ENCODE measurements at regions not wholly inside any gene's neighbourhood (a gene's known extent, or its start where the extent isn't known, plus 50 kb on each side); places are given as distances from the start of the nearest gene placed in this dataset.

DNA sequence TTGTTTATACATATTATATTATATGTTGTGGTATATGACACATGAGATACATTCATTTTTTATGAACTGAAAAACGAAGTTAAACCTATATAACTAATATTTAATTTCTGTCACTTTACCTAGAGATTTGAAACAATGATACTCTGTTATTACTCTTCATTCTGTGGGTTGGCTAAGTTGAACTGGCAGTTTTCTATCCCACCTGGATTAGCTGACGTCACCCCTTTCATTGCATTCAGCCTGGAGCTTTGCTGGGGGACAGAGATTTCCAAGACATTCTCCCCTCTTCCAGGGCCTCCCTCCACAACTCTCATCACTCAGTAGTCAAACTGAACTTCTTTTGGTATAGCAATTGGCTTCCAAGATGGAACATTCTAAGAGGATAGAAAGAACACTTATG is 309.2 kb upstream of the SATB1 start:
- no peak overlapping the region for H3K4me3 ChIP-seq (ENCODE audit: low read depth, low read length)
- DNase-seq (ENCODE audit: low read depth), result no peak
- TF ChIP-seq CTCF (IDR thresholded peaks at IDR 0.05; ENCODE audit: low read depth, low read length) (no peak), MYC (IDR thresholded peaks at IDR 0.05; ENCODE audit: low read depth, low read length) (no peak), POLR2A (IDR thresholded peaks at IDR 0.05; ENCODE audit: extremely low read depth, insufficient read length) (no peak)
- TF ChIP-seq, protein P1, sequence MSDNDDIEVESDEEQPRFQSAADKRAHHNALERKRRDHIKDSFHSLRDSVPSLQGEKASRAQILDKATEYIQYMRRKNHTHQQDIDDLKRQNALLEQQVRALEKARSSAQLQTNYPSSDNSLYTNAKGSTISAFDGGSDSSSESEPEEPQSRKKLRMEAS (IDR thresholded peaks at IDR 0.05; ENCODE audit: low read depth, low read length), result no peak

DNA sequence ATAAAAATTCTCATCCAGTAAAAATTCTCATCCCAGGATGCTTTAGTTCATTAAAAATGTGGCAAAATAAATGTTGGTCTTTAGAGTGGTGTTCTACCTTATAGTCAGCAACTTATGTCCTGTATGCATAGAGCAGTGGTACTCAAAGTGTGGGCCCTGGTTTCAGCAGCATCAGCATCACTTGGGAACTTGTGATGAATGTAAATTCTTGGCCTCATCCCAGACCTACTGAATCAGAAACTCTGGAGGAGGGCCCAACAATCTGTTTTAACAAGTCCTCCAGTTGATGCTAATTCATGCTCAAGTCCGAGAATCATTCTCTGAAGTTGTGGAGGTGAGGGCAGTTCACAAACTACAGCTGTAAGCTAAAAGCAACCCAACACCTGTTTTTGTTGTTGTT is 307.3 kb upstream of the SATB1 start:
- DNase-seq (ENCODE audit: low read depth), result no peak
- TF ChIP-seq CTCF (IDR thresholded peaks at IDR 0.05; ENCODE audit: low read depth, low read length), result no peak
- no peak for TF ChIP-seq POLR2A (IDR thresholded peaks at IDR 0.05; ENCODE audit: extremely low read depth, insufficient read length)
- TF ChIP-seq, protein P1 (IDR thresholded peaks at IDR 0.05; ENCODE audit: low read depth, low read length), result no peak
- no peak for TF ChIP-seq MYC (IDR thresholded peaks at IDR 0.05; ENCODE audit: low read depth, low read length)
- H3K4me3 ChIP-seq (ENCODE audit: low read depth, low read length), result no peak overlapping the region

DNA sequence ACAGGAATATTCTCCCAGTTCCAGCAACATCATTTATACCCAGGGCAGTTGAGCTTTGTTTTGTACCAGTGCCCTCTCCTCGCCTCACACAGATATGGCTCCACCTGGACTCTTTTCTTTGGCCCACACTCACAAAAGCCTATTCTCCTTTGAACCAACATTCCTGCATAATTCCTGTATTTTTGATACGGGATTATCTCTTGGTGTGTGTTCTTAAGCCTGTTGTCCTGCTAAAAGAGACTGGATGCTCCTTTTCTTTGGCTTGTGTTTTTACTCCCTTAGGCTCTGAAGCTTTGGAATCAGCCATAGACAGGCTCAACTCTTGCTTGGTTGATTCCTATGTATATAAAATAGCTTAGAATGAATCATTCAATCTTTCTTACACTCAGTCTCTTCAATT is 305.4 kb upstream of the SATB1 start:
- H3K4me3 ChIP-seq (ENCODE audit: low read depth, low read length), result no peak overlapping the region
- no peak for DNase-seq (ENCODE audit: low read depth)
- TF ChIP-seq, protein P1 (IDR thresholded peaks at IDR 0.05; ENCODE audit: low read depth, low read length), result no peak
- no peak for TF ChIP-seq MYC (IDR thresholded peaks at IDR 0.05; ENCODE audit: low read depth, low read length)

DNA sequence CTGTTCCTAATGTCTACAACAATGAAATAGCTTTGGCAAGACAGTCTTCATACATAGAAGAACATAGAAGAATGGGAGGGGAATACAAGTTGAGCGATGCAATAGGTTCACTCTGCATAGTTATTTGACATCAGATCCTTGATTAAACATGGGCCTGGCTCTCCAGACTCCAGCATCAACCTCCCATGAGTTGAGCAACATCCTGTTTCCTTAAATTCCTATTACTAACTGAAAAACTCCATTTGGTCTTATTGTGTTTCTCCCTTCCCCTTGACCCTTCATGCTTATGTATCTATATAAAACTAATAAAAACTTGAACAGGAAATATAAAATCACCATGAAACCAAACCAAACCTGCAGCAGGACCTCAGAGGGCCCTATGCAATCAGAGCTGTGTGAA is 304.5 kb upstream of the SATB1 start:
- no peak overlapping the region for H3K4me3 ChIP-seq (ENCODE audit: low read depth, low read length)
- DNase-seq (ENCODE audit: low read depth), result peak; percentile 77
- TF ChIP-seq, protein P1 (IDR thresholded peaks at IDR 0.05; ENCODE audit: low read depth, low read length), result no peak
- TF ChIP-seq POLR2A (IDR thresholded peaks at IDR 0.05; ENCODE audit: extremely low read depth, insufficient read length) (no peak), MYC (IDR thresholded peaks at IDR 0.05; ENCODE audit: low read depth, low read length) (no peak), CTCF (IDR thresholded peaks at IDR 0.05; ENCODE audit: low read depth, low read length) (no peak)

GRCh38 chr3:18725668-18726407 is 300.7 kb upstream of the SATB1 start:
- H3K4me3 ChIP-seq (ENCODE audit: low read depth, low read length), result peak overlapping the region; percentile 45
- TF ChIP-seq, protein P1 (IDR thresholded peaks at IDR 0.05; ENCODE audit: low read depth, low read length), result no peak
- 0 out of 2 replicates have a peak, but pooled peaks have one; percentile 9 for TF ChIP-seq MYC (IDR thresholded peaks at IDR 0.05; ENCODE audit: low read depth, low read length)
- peak; percentile 81 for DNase-seq (ENCODE audit: low read depth)

- H3K4me3 ChIP-seq (ENCODE audit: low read depth, low read length), result no peak overlapping the region
- no peak for TF ChIP-seq POLR2A (IDR thresholded peaks at IDR 0.05; ENCODE audit: extremely low read depth, insufficient read length)
- no peak for TF ChIP-seq CTCF (IDR thresholded peaks at IDR 0.05; ENCODE audit: low read depth, low read length)
- no peak for TF ChIP-seq MYC (IDR thresholded peaks at IDR 0.05; ENCODE audit: low read depth, low read length)
- TF ChIP-seq, protein P1 (IDR thresholded peaks at IDR 0.05; ENCODE audit: low read depth, low read length), result no peak
- peak; percentile 15 for DNase-seq (ENCODE audit: low read depth)
Measured at GRCh38 chr3:18724456-18724855, 299.3 kb upstream of the SATB1 start.

Measured in NB4 (cell line).